CD4-positive, CD25-positive, alpha-beta regulatory T cell (primary cell): ENCODE measurements at regions not wholly inside any gene's neighbourhood (a gene's known extent, or its start where the extent isn't known, plus 50 kb on each side); places are given as distances from the start of the nearest gene placed in this dataset.

Experiments
- ATAC-seq, 2 donors: fragments of 150-1000 bp; cut with Tn5 transposase; one replicate each; pipeline ENCODE4 v1.10.0; 2021; ENCODE audit warnings: low read depth in 2 of 2, moderate number of reproducible peaks in 2 of 2, moderate library complexity in 1 of 2
- DNase-seq, 3 donors: peaks; one replicate each; pipeline versions ENCODE4 v3.0.0 to v3.0.0-alpha.2; 2012 to 2022; ENCODE audit warnings: mixed read lengths in 1 of 3
- H3K27ac ChIP-seq: one replicate; pipeline ENCODE4 v1.7.0; 2013; ENCODE audit warnings: mild to moderate bottlenecking, low read length; ENCODE audit not compliant: insufficient read depth, poor library complexity, severe bottlenecking
- H3K27me3 ChIP-seq: one replicate; pipeline ENCODE4 v1.7.0; 2013; ENCODE audit warnings: low read length; ENCODE audit not compliant: control insufficient read depth, insufficient read depth
- H3K36me3 ChIP-seq: one replicate; pipeline ENCODE4 v1.7.0; 2013; ENCODE audit warnings: mild to moderate bottlenecking, low read length, moderate library complexity; ENCODE audit not compliant: control insufficient read depth, insufficient read depth
- H3K4me1 ChIP-seq: 2 replicates; pipeline ENCODE4 v1.7.0; 2013; ENCODE audit warnings: mild to moderate bottlenecking, low read length; ENCODE audit not compliant: insufficient read depth, control insufficient read depth, poor library complexity, severe bottlenecking
- H3K4me3 ChIP-seq: one replicate; pipeline ENCODE4 v1.7.0; 2013; ENCODE audit warnings: low read depth, mild to moderate bottlenecking, low read length, moderate library complexity
- H3K9me3 ChIP-seq, 2 experiments: 1 replicate in 1 of 2; 2 replicates in 1 of 2; pipeline ENCODE4 v1.7.0; 2013; ENCODE audit warnings: low read length in 2 of 2, mild to moderate bottlenecking in 1 of 2, moderate library complexity in 1 of 2; ENCODE audit not compliant: control insufficient read depth in 2 of 2
- H3K27ac Mint-ChIP-seq, 3 donors: one replicate each; pipeline ENCODE4 v1.8.0; 2020 to 2022; ENCODE audit warnings: mild to moderate bottlenecking in 3 of 3, mixed read lengths in 3 of 3, moderate library complexity in 2 of 3
- H3K27me3 Mint-ChIP-seq: one replicate; pipeline ENCODE4 v1.8.0; 2022; ENCODE audit warnings: mild to moderate bottlenecking, mixed read lengths
- H3K36me3 Mint-ChIP-seq: one replicate; pipeline ENCODE4 v1.8.0; 2020; ENCODE audit warnings: mixed read lengths
- H3K4me1 Mint-ChIP-seq, 4 donors: one replicate each; pipeline ENCODE4 v1.8.0; 2020 to 2022; ENCODE audit warnings: mixed read lengths in 4 of 4, mild to moderate bottlenecking in 1 of 4
- H3K4me3 Mint-ChIP-seq, 4 donors: one replicate each; pipeline ENCODE4 v1.8.0; 2020 to 2022; ENCODE audit warnings: mild to moderate bottlenecking in 4 of 4, mixed read lengths in 4 of 4, moderate library complexity in 3 of 4
- H3K9me3 Mint-ChIP-seq, 7 donors: one replicate each; pipeline ENCODE4 v1.8.0; 2020 to 2022; ENCODE audit warnings: mixed read lengths in 7 of 7, mild to moderate bottlenecking in 3 of 7, moderate library complexity in 2 of 7

GRCh38 chr16:65919145-65919985 is 447.1 kb upstream of the CDH5 start:
- ATAC-seq, result no peak
- Histone ChIP-seq H3K27ac (no peak overlapping the region), H3K4me3 (no peak overlapping the region), H3K36me3 (no peaks in the 10 kb centered on the region), H3K9me3 (no peaks in the 10 kb centered on the region), H3K27me3 (no peaks in the 10 kb centered on the region), H3K4me1 (no peaks in the 10 kb centered on the region)
- H3K27me3 Mint-ChIP-seq, result no peaks in the 10 kb centered on the region
- DNase-seq, result no peak
- H3K4me3 Mint-ChIP-seq, result no peak overlapping the region
- H3K9me3 Mint-ChIP-seq, result peaks cover 0 to 5% (median 2%) of the 10 kb centered on the region in 7 donors
- H3K36me3 Mint-ChIP-seq, result no peaks in the 10 kb centered on the region
- H3K4me1 Mint-ChIP-seq, result no peaks in the 10 kb centered on the region
- no peak overlapping the region for H3K27ac Mint-ChIP-seq

- no peaks in the 10 kb centered on the region for H3K4me1 ChIP-seq
- DNase-seq, result no peak
- no peaks in the 10 kb centered on the region for H3K36me3 ChIP-seq
- Mint-ChIP-seq H3K27me3 (no peaks in the 10 kb centered on the region), H3K4me3 (no peak overlapping the region), H3K36me3 (no peaks in the 10 kb centered on the region), H3K9me3 (peaks cover 0 to 7% (median 3%) of the 10 kb centered on the region in 7 donors), H3K4me1 (no peaks in the 10 kb centered on the region), H3K27ac (no peak overlapping the region)
- no peaks in the 10 kb centered on the region for H3K27me3 ChIP-seq
- ATAC-seq, result no peak
- H3K9me3 ChIP-seq, result no peaks in the 10 kb centered on the region
- no peak overlapping the region for H3K4me3 ChIP-seq
- no peak overlapping the region for H3K27ac ChIP-seq
Observed at GRCh38 chr16:65917466-65917865, 449.0 kb upstream of the CDH5 start.

- no peaks in the 10 kb centered on the region for H3K36me3 ChIP-seq
- H3K36me3 Mint-ChIP-seq, result no peaks in the 10 kb centered on the region
- ATAC-seq (no peak), DNase-seq (no peak)
- H3K27me3 Mint-ChIP-seq, result no peaks in the 10 kb centered on the region
- H3K4me3 Mint-ChIP-seq, result no peak overlapping the region
- no peaks in the 10 kb centered on the region for H3K9me3 ChIP-seq
- H3K27ac Mint-ChIP-seq, result no peak overlapping the region
- no peak overlapping the region for H3K4me3 ChIP-seq
- H3K27me3 ChIP-seq, result no peaks in the 10 kb centered on the region
- H3K27ac ChIP-seq, result no peak overlapping the region
- peaks cover 0 to 7% (median 3%) of the 10 kb centered on the region in 7 donors for H3K9me3 Mint-ChIP-seq
- H3K4me1 ChIP-seq, result no peaks in the 10 kb centered on the region
- H3K4me1 Mint-ChIP-seq, result no peaks in the 10 kb centered on the region
Observed at GRCh38 chr16:65916995-65917394, 449.5 kb upstream of the CDH5 start.

GRCh38 chr16:65910291-65910690 is 456.2 kb upstream of the CDH5 start:
- H3K27me3 Mint-ChIP-seq, result no peaks in the 10 kb centered on the region
- no peak overlapping the region for H3K27ac Mint-ChIP-seq
- ATAC-seq, result no peak
- peaks cover 0 to 7% (median 2%) of the 10 kb centered on the region in 7 donors for H3K9me3 Mint-ChIP-seq
- H3K4me3 Mint-ChIP-seq, result no peak overlapping the region
- H3K36me3 ChIP-seq, result no peaks in the 10 kb centered on the region
- no peak overlapping the region for H3K27ac ChIP-seq
- no peaks in the 10 kb centered on the region for H3K27me3 ChIP-seq
- H3K4me1 Mint-ChIP-seq, result no peaks in the 10 kb centered on the region
- no peaks in the 10 kb centered on the region for H3K4me1 ChIP-seq
- H3K4me3 ChIP-seq, result no peak overlapping the region
- H3K36me3 Mint-ChIP-seq, result no peaks in the 10 kb centered on the region
- H3K9me3 ChIP-seq, result no peaks in the 10 kb centered on the region
- no peak for DNase-seq

GRCh38 chr16:65909310-65910050 is 457.0 kb upstream of the CDH5 start:
- Mint-ChIP-seq H3K4me1 (no peaks in the 10 kb centered on the region), H3K27me3 (no peaks in the 10 kb centered on the region), H3K36me3 (no peaks in the 10 kb centered on the region), H3K27ac (no peak overlapping the region), H3K9me3 (peaks cover 0 to 7% (median 3%) of the 10 kb centered on the region in 7 donors), H3K4me3 (no peak overlapping the region)
- DNase-seq, result no peak
- H3K4me3 ChIP-seq, result no peak overlapping the region
- no peak for ATAC-seq
- H3K9me3 ChIP-seq, result no peaks in the 10 kb centered on the region
- no peak overlapping the region for H3K27ac ChIP-seq
- H3K27me3 ChIP-seq, result no peaks in the 10 kb centered on the region
- H3K36me3 ChIP-seq, result no peaks in the 10 kb centered on the region
- no peaks in the 10 kb centered on the region for H3K4me1 ChIP-seq

- peaks cover 0 to 7% (median 3%) of the 10 kb centered on the region in 7 donors for H3K9me3 Mint-ChIP-seq
- Histone ChIP-seq H3K4me3 (no peak overlapping the region), H3K36me3 (no peaks in the 10 kb centered on the region), H3K27me3 (no peaks in the 10 kb centered on the region), H3K9me3 (no peaks in the 10 kb centered on the region), H3K27ac (no peak overlapping the region), H3K4me1 (no peaks in the 10 kb centered on the region)
- no peak overlapping the region for H3K27ac Mint-ChIP-seq
- H3K36me3 Mint-ChIP-seq, result no peaks in the 10 kb centered on the region
- no peak for DNase-seq
- H3K27me3 Mint-ChIP-seq, result no peaks in the 10 kb centered on the region
- H3K4me3 Mint-ChIP-seq, result no peak overlapping the region
- H3K4me1 Mint-ChIP-seq, result no peaks in the 10 kb centered on the region
- ATAC-seq, result no peak
Observed at GRCh38 chr16:65908568-65908967, 457.9 kb upstream of the CDH5 start.

- no peaks in the 10 kb centered on the region for H3K4me1 Mint-ChIP-seq
- no peaks in the 10 kb centered on the region for H3K4me1 ChIP-seq
- peaks cover 0 to 5% (median 1%) of the 10 kb centered on the region in 7 donors for H3K9me3 Mint-ChIP-seq
- no peak overlapping the region for H3K4me3 ChIP-seq
- no peaks in the 10 kb centered on the region for H3K27me3 ChIP-seq
- no peak for DNase-seq
- no peaks in the 10 kb centered on the region for H3K27me3 Mint-ChIP-seq
- H3K27ac Mint-ChIP-seq, result no peak overlapping the region
- H3K36me3 Mint-ChIP-seq, result no peaks in the 10 kb centered on the region
- H3K4me3 Mint-ChIP-seq, result no peak overlapping the region
- no peak for ATAC-seq
- H3K9me3 ChIP-seq, result no peaks in the 10 kb centered on the region
- H3K27ac ChIP-seq, result no peak overlapping the region
- H3K36me3 ChIP-seq, result no peaks in the 10 kb centered on the region
Observed at GRCh38 chr16:65905331-65905730, 461.2 kb upstream of the CDH5 start.
